Hematopoietic multipotent progenitor cell treated with erythropoietin and hydrocortisone succinate and interleukin-3 and kit ligand, for 8 days (in vitro differentiated cells): ENCODE measurements at regions not wholly inside any gene's neighbourhood (a gene's known extent, or its start where the extent isn't known, plus 50 kb on each side); places are given as distances from the start of the nearest gene placed in this dataset.

Experiments
- DNase-seq: peaks from one replicate; pipeline ENCODE4 v3.0.0-alpha.2; 2015

DNA sequence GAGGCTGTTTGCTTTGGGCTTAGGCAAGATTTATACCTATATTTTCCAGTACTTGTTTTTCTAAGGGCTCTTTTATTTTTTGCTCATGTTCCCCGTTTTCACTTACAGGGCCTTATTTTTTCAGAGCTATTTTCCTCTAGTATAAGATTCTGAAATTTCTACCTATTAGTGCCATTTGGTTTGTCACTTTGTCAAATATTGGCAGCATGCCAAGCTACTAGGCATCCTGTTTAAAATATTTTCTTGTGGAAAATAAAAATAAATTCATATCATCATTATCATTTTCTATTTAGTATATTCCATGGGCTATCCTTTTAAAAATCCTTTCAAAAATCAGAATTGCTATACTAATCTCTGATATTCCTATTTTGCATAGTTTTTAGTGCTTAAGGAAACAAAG, 64.8 kb upstream of the CHST9 start:
- no peak for DNase-seq

DNA sequence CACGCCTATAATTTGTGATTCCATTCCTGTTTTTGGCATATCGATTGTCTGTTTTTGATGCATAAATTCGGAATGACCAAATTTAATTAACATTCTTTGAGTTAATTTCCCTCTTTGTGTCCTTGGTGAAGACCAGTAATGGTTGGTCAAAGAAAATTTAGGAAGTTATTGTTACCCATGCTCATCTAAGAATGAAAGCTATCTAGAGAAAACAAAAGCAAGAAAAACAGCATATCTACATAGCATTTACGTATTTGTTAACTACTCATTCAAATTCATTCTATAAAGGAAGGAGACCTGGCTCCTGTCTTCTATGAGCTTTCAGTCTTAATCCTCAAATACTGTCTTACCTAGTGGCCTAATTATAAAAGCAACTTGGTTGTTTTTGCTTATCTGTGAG, 59.2 kb upstream of the CHST9 start:
- DNase-seq, result no peak

DNA sequence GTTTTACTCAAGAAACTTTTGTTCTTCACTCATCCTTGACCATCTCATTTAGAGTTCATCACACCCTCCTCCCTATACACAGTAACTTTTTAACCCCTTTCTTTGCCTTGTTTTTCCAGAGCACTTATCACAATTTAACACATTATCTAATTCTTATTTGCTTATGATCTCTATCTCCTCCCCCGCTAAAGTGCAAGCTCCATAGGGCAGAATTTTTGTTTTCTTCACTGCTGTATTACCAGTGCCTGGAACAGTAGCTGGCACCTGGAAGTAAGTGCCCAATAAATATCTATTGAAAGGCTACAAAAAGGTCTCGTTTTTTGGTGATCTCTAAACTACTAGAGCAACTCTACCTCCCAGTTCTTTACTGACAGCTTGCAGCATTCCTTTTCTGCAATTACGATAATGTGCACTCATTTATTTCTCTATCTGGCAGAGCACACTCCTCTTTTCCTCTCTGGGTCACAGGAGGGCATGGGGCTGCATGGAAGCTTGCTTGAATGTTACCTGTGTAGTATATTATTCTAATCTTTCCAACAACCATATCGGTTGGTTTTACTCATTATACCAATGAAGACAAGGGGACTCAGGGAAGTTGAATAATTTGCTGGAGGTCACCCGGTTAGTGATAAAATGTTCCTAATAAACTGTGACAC, 57.4 kb upstream of the CHST9 start:
- no peak for DNase-seq

DNA sequence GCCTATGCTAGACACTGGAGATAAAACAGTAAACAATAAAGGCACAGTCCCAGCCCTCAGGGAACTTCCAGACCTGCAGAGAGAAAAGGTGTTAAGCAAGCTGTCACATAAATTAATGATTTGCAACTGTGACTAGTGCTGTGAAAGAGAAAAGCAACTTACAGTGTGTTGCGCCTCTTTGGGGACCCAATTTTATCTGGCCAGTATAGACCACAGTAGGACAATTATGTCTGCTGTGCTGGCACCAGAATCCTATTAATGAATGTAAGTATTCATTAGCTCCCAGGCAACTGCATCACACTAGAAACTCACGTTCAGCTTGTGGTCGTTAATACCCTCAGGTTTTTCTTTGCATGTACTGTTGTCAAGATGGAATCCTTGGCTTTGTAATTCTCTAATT, 55.3 kb upstream of the CHST9 start:
- DNase-seq, result no peak

DNA sequence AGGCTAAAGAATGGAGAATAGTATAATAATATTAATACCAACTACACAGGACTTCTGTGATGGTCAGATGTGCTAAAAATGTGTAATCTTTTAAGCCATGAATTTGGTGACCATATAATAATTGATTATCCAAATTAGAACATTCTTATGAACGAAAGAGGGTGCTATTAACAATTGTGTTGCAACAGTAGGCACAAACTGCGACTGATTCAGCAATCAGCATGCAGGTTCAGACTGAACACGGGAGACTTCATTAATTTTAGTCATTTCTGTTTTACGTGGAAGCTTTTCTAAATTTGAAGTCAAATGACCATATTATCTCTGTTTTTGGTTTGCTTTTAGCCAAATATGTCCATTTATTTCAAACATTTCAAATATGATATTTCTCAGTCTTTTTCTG, 54.6 kb upstream of the CHST9 start:
- DNase-seq, result no peak

DNA sequence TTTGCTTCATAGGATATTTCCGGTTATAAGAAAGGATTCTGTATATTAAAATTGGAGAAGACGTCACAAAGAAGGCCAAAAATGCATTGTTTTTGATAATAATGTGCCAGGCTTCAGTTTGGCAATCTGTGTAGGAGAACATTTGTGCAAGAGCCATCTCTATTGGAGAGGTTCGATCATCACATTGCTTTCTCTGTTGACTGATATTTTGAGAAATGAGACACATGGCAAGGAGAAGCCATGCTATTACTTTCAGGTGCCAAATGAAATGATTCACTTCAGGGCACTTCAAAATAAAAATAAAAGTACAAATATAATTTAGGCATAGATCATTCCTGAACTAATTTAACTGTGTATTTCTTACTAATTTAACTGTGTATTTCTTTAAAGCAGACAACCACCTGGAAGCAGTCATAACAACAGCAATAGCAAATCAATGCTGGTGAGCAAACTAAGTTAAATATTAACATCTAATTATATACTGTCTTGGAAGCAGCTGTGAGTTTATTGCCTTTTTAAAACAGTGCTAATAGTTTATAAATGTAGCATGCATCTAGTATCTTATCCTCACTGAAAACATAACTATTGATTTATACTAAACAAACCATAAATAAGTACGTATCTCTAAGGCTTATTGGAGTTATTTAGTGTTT, 50.2 kb upstream of the CHST9 start:
- DNase-seq, result no peak
